GM21786 (cell line): ENCODE measurements at regions not wholly inside any gene's neighbourhood (a gene's known extent, or its start where the extent isn't known, plus 50 kb on each side); places are given as distances from the start of the nearest gene placed in this dataset.

Source experiments
- ATAC-seq: cut with Tn5 transposase; IDR thresholded peaks from one replicate; pipeline ENCODE4 v1.9.1; 2021; ENCODE audit not compliant: unreplicated experiment

DNA sequence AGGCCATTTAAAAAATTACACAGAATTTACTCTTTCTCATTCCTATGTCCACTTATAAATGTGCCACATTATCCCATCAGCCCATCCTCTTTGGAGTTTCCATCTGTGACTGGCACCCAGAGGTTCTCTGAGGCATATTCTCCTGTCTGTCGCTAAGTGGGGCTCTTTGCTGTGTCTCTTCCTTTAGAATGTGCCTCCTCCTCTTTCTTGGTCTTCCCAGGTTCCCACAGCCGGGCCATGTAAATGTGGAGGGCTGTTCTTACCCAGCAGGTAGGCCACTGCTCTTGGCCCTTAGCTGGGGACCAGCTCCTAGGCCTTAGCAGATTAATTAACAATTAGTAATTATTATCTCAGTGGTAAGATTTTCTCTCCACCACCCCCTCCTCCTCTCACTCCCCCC, 167.0 kb downstream of the INSIG2 start:
- ATAC-seq, result no peak

DNA sequence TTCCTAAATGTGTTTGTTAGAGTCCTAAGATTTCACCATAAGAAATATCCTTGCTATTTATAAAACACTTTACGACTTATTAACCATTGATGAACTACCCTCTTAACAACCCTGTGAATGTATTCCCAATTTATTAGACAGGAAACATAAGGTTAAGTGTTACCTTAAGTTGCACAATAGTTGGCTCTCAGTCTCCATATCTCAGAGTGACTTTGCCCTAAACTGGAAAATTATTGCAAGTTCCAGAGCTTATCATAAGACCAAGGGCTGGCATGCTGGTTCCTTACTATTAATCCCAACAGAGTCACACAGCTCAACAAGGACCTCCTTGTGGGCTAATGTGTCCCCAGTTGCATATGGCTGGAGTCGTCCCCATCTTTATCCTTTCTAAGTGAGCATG, 165.8 kb downstream of the INSIG2 start:
- ATAC-seq, result no peak

DNA sequence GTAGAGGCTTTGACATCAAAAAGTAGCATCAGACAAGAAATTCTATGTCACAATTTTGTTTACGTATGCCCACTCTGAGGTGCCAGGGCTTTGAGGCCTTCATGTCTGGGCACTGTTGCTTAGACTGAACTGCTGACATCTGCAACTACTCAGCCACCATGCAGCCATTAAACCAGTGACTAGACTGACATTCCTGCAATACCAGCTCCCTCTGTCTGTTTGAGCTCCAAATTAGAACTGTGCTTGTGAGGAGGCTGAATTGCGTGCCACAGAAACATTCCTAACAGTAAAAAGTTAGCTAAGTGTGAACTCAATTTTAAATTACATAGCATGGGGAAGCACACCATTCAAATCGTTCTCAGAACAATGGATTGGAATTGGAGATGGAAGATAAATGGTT, 163.2 kb downstream of the INSIG2 start:
- no peak for ATAC-seq

DNA sequence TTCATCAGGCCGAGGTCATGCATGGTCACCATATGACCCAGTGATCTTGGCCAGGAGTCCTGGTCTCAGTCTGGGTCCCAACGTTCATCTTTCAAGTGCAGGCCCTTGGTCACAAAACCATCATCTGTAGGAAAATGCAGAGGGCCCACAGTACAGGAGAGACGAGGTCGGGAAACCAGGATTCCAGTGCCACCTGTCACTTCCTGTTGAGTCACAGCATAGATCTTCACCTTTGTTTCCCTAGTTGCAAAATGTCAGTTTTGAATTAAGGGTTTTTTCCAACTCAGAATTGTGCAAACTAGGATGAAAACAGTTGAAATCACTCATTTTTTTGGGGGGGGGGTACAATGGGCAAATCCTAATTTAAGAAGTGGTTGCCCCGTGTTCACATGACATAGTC, 162.2 kb downstream of the INSIG2 start:
- no peak for ATAC-seq

DNA sequence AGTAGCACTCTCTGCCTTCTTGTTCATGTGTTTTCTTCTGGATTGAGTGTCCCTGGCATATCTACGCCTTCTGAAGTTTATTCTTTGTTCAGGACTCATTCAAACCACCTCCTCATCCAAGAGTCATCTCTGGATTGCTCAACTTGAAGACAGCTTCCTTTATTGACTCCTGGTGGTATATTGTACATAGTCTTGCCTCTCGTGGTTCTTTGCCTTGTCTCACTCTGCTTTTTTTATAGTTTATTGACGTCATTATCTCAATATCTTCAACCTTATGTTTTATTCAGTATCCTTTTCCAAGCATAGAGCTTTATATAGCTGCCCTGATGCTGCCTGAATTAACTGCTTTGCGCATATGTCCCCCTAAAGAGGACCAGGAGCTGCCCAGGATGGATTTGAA, 161.7 kb downstream of the INSIG2 start:
- ATAC-seq, result peak; percentile 24

DNA sequence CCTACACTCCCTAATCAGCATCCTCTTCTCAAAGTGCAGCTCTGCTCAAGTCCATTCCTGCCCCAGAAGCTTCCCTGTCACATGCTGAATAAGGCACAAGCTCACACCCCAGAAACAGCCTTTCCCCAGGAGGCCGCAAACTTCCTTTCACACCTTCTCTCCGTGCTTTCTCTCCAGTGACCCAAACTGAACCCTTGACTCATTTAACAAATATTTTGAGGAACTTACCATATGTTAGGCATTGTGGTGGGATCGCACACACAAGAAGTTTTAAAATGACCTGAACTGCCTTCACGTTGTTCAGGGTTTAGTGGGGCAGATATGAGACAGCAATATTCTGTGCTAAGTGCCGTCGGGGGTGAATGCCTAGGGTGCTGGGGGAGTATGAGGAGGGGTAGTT, 161.3 kb downstream of the INSIG2 start:
- peak; percentile 72 for ATAC-seq

DNA sequence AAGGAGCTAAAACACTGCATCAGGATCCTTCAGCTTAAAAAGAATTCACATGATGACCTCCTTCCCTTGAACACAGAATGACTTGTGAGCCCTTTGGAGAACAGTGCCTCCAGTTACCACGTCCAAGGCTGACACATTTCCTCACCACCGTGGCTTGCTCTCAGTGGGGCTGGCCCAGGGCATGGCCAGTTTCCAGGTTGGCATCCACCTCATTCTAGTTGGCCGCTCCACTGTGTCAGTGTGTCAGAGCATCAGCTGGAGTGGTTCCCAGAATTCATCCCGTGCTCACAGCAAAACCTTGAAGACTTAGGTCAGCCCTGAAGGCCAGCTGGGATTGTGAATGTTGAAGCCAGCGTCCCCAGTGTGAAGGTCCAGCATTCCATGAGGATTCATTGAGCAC, 158.5 kb downstream of the INSIG2 start:
- ATAC-seq, result no peak

DNA sequence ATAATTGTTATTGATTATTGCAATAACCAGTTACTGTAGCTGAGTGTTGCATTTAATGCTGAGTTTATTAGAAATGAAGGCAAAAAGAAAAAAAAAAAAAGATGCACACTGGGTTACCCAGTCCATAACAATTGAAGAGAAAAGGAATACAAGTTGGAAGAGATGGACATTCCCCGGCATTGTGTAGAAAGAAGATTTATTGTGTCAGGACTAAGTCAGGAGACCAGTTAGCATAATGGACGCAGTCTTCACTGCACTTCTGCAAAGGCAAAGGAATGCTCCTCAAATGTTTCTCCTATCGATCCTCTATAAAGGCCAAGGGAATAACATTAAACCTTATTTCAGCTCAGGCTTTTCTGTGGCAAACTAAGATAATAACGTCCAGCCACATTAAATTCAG, 157.8 kb downstream of the INSIG2 start:
- no peak for ATAC-seq

DNA sequence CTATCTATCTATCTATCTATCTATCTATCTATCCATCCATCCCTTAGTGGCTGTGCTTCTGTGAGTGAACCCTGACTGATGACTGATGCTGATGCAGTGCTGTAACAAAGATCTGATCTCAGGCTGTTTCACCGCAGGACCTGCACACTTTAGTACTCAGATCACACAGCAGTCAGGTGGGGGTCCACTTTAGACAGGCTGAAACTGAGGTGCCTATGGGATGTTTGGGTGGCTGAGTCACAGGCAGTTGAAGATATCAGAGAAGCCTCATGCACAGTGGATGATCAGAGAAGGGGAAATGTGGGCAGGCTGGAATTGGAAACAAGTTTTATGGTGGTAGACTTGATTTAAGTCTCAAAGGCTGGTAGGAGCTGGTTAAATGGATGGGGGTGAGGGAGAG, 156.4 kb downstream of the INSIG2 start:
- no peak for ATAC-seq

DNA sequence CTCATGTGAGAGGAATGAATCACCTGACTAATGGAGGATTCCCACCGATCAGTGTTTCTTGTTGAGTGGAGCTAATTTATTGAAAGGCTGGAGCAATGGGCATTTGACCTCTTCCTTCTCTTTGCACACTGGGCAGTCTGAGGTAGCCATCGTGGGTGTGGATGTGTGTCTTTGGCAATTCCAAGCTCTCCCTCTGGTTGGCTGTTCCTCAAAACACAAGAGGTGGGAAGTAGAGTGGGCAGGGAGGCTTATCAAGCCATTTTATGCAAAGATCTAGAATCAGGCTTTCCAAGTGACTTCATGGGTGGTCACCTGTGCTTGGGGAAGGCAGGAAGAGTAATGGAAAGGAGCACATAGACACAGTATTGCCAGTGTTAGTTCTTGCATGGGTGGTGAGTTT, 154.8 kb downstream of the INSIG2 start:
- ATAC-seq, result no peak

DNA sequence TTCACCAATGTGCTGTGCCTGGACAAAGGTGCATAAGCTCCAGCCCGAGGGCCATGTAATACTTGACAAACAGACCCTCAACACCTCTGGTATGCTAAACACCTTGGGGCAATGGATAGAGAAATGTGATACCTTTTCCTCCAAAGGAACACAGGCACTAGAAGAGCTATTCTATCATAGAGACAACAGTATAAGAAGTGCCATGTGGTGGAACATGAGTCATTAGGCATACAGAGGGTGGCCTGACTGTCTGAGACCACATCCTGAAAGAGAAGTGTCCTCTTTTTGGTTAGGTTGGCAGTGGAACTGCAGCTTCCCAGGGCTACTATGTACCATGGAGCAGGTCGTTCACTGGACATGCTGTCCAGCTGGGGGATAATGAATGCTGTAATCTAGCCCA, 153.9 kb downstream of the INSIG2 start:
- ATAC-seq, result peak; percentile 92

DNA sequence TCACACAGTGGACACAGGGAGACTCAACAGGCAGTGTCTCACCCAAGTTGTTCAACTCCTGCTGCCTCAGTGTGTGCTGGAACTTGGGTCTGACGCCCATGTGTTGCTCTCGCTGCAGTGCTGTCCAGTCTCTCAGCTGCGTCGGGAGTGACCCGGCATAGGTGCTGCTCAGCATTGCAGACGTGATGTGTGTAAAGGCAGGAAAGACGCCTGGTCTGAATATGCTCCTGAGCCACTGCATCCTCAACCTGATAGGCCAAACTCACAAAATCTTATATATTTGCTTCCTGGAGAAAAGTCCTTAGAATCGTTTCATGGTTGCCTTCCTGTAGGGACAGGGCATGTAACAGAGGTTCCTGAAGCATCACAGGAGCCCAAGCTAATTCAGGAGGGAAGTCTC, 152.9 kb downstream of the INSIG2 start:
- no peak for ATAC-seq

DNA sequence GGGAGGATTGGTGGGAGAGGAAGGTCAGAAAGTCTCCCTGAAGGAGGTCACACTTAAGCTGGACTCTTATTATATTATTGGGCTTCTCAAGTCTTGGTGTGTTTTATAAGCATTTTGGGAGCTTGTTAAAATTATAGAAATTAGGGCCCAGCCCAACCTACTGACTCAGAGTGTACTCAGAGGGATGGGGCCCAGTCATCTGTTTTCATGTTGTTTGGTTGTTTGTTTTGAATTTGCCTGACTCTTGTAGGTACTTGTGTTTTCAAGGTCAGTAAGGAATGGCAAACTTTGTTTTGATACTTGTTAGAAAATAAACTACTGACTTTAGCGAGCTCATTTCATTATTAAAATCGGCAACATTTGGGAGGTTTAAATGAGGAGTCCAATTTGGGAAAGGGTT, 152.0 kb downstream of the INSIG2 start:
- ATAC-seq, result no peak

DNA sequence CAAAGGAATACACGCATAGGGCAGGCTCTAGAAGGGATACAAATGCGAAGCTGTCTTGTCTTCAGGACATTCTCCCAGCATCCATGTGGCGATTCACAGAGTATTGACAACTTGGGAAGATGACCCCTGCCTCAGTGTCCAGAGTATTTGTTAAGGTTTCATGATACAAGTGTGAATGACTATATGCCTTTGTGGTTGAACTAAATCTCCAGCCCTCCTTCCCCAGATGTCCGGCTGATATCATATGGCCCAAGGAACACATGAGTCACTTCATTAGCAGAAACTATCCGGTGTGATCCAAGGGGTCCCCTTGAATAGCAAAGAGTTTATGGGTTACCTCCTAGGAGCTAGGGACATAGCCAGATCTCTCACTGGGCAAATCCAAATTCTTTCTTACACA, 151.0 kb downstream of the INSIG2 start:
- no peak for ATAC-seq

DNA sequence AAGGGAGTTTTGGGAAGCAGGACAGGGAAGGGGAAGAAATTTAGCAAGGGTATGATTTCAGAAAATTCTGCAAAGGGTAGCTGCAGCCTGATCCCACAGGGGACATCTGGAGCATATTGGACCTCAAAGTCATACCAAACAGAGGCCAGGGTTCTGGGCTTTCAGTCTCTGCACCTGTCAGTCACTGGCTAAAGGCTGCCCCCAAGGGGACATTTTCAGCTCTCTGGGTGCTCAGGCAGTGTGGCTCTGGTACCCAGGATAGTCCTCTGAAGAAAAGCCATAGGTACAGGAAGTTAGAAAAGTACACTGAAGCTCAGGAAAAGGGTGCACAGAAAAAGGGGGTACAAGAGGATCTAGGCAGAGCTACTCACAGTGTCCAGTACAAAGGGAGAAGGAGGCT, 149.2 kb downstream of the INSIG2 start:
- ATAC-seq, result no peak

DNA sequence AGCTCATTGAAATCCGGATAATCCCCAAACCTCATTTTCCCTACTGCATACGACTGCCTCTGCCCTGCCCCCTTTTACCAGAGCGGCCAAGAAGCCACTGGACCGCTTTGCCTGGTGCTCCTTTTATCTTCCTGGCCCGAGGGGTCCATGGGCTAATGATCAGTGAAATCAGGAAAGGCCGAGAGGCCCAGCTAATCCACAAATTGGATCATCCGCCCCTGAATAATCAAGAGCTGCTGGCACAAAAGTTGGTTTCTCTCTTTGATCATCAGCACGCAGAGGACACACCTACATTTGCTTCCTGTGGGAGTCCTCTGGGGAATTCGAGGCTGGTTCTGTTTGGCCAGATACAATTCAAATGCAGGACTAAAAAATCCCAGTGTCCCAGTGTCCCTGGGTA, 144.5 kb downstream of the INSIG2 start:
- no peak for ATAC-seq

DNA sequence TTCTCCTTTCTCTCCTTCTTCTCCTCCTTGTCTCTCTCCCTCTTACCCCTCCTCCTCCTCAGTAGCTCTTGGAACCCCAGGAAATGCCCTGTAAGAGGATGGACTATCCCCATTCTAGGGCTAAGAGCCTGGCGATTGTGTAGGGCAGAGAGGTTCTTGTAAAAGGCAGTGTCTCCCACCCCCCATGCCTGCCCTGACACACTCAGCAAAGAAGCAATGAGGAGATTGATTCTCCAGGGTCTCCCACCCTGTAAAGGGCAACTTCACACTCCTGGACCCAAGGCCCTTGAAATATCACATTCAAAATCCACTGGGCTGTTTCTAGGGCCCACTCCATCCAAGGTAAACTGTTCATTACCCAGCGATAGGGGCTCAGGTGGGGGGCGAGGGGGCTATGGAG, 144.1 kb downstream of the INSIG2 start:
- ATAC-seq, result no peak

DNA sequence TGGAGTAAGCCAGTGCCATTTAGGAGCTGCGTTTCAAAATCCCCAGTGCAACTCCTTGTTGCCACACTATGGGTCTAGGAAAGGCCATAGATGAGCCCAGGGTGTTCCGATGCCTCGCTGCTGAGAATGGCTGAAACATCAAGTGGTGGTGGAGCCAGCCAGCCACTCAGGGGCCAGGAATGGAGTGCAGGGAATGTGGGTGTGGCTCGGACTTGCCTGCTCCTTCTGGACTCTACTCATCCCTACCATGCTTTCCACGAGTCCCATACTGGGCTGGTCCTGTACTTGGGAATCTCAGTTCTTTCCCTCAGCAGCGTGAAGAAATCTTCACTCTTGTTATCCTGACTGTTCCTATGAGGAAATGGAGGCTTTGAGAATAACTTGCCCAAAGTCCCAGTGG, 143.5 kb downstream of the INSIG2 start:
- ATAC-seq, result no peak

DNA sequence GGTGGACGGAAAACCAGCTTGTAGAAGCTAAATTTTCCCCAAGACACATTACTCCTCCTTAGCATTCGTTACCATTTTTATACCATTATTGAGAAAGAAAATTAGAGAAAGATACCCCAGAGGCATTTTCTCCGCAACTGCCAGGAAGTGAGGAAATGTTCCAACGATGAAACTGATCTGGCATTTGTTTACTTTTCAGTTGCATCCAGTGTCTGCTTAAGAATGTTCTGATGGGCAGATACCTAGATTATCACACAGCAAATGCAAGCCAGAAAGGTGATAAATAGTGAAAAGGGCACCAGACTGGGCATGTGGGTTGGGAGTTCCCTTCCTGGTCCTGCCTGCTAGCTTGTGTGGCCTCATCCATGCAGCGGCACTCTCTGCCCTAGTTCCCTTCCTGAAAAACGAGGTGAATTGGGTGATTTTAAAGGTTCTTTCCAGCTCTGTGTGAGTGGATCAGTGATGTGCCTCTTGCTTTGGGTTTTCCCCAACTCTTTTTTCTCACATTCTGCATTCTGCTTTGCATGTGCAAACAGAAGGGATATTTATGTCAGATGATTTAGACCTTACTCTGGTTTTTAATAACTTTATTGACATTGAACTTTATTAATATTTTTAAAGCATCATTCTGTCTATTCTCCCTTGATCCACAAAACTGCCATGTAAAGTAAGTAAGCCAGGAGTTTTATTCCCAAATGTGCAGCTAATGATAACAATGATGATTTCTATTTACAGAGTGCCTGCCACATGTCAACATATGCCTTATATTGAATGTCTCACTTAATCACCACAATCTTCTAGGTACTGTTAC, 139.6 kb downstream of the INSIG2 start:
- ATAC-seq, result no peak

DNA sequence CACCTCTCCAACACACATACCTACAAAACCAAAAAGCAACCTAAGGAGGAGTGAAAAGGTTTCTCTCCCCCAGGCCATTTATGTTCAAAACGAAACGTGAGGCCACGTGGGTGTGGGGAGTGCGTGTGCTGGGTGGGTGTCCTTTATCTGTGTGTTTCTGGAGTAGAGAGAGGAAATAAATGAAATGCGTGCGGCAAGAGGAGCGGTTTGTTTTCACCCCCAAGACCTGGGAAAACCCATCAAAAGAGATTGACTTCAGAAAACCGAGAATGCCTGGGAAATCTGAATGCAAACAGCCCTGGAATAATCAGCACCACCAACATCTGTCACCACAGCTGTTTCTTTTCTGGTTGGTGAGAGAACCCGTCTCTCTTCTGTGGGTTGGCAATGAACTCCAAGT, 137.4 kb downstream of the INSIG2 start:
- no peak for ATAC-seq

DNA sequence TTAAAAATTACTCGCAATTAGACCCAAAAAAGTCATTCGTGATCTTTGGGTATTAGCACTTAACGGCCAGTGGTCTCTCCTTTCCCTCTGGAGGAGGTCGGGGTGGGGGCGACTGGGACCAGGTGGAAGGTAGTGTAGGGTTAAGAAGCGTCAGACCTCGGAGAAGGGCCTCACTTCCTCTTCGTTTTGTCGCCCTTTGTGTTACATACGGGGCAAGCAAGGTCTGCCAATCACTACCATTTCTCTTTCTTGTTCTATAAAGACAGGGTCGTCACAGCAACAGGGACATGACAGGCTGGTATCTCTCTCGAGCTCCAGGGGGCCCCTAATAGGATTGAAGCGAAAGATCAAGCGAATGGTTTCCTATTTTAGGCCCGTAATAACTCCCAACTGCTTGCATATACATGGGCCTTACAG, 136.6 kb downstream of the INSIG2 start:
- no peak for ATAC-seq

DNA sequence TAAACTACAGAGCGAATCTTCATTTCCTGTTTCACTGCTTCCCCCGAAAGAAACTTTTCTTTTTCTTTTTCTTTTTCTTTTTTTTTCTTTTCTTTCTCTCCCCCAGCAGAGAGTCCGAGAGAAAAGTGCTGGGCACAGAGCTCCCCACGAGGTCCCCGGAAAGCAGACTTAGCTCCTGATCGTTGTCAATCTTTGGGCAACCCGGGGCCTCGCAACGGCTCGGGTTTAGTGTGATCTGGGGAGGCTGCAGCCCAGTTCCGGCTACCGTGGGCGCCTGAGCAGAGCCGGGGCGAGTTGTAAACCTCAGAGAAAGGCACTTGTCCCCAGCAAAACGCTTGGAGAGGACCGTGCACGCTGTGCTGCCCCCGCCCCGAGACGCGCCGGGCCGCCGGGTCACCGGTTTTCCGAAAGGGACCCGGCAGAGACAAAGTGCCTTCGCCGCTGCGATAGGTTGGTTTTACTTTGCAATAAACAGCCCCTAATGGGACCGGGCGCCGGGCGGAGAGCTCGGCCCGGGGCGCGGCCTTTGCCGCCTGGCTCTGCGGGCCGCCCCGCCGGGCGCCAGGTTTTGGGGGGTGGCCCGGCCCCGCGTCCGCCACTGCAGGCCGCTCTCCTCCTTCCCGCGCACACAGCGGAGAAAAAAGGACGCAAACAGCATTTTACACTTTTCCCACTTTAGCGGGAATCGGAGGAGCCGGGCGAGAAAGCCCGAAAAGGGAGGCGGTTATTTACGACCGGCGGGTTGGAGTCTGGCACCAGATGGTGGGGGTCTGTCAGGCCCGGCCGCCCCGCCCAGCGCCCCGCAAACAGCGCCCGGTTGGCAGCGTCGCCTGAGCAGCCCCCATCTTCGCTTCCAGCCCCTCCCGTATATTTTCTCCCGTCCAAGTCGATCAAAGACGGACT, 136.0 kb downstream of the INSIG2 start:
- peak; percentile 51 for ATAC-seq
